HepG2 (cell line): ENCODE measurements at regions not wholly inside any gene's neighbourhood (a gene's known extent, or its start where the extent isn't known, plus 50 kb on each side); places are given as distances from the start of the nearest gene placed in this dataset.

Experiments
- ARHGAP35 ChIP-seq: sonication (generic); formaldehyde crosslinking; IDR thresholded peaks from 2 replicates; pipeline ENCODE4 v1.9.0; 2022; ENCODE audit warnings: mild to moderate bottlenecking, inconsistent platforms, moderate library complexity, missing genetic modification reagents, borderline replicate concordance
- ELF3 ChIP-seq: IDR thresholded peaks from 2 replicates; pipeline ENCODE4 v1.6.1; 2016; ENCODE audit warnings: missing genetic modification reagents, missing compliant biosample characterization
- HHEX ChIP-seq: IDR thresholded peaks from 2 replicates; pipeline ENCODE4 v1.6.1; 2016; ENCODE audit warnings: control low read depth
- KMT2B ChIP-seq: IDR thresholded peaks from 2 replicates; pipeline ENCODE4 v1.6.1; 2016; ENCODE audit warnings: missing genetic modification reagents, missing compliant biosample characterization
- NR2C2 ChIP-seq: sonication (generic); formaldehyde crosslinking; IDR thresholded peaks from 2 replicates; pipeline ENCODE4 v1.4.0; 2020; ENCODE audit warnings: missing genetic modification reagents, mild to moderate bottlenecking, moderate library complexity, borderline replicate concordance
- PAWR ChIP-seq: sonication (generic); formaldehyde crosslinking; IDR thresholded peaks from 2 replicates; pipeline ENCODE4 v1.4.0; 2020; ENCODE audit warnings: missing genetic modification reagents, mild to moderate bottlenecking, borderline replicate concordance
- TAF1 ChIP-seq: sonication (generic); formaldehyde crosslinking; IDR thresholded peaks from 2 replicates; pipeline ENCODE4 v1.4.0; 2020; ENCODE audit warnings: missing genetic modification reagents
- TF ChIP-seq, protein P1 (sequence below), 2 experiments: IDR thresholded peaks; 2 replicates each; pipeline ENCODE4 v1.6.1; 2011 to 2012; ENCODE audit warnings: low read length in 2 of 2, borderline replicate concordance in 1 of 2, low read depth in 1 of 2, mild to moderate bottlenecking in 1 of 2, moderate library complexity in 1 of 2
- TF ChIP-seq, protein P2 (sequence below): sonication (generic); formaldehyde crosslinking; IDR thresholded peaks from 2 replicates; pipeline ENCODE4 v1.5.1; 2020; ENCODE audit warnings: mild to moderate bottlenecking, missing genetic modification reagents, borderline replicate concordance
- TF ChIP-seq, protein P3 (sequence below): sonication (generic); formaldehyde crosslinking; IDR thresholded peaks from 2 replicates; pipeline ENCODE4 v1.4.0; 2020; ENCODE audit warnings: missing genetic modification reagents

DNA sequence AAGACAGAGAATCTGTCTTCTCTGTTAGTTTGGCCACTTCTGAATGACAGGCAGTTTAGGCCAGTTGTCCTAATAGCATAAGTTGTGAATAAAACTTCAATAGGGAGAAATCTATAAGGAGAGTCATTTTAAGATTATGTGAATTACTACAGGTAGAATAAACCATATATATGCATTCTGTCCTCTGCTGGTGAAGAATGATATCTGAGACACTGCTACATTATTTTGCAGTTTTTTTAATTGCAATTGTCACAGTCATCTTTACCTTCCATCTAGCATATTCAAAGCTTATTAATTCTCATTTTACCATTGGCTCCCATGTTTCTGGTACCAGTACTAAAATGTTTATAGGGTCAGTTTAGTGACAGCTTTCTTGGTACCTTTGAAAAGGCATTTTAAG lies 519.6 kb upstream of the DEPDC1 start (continued):
- TF ChIP-seq, protein P1, sequence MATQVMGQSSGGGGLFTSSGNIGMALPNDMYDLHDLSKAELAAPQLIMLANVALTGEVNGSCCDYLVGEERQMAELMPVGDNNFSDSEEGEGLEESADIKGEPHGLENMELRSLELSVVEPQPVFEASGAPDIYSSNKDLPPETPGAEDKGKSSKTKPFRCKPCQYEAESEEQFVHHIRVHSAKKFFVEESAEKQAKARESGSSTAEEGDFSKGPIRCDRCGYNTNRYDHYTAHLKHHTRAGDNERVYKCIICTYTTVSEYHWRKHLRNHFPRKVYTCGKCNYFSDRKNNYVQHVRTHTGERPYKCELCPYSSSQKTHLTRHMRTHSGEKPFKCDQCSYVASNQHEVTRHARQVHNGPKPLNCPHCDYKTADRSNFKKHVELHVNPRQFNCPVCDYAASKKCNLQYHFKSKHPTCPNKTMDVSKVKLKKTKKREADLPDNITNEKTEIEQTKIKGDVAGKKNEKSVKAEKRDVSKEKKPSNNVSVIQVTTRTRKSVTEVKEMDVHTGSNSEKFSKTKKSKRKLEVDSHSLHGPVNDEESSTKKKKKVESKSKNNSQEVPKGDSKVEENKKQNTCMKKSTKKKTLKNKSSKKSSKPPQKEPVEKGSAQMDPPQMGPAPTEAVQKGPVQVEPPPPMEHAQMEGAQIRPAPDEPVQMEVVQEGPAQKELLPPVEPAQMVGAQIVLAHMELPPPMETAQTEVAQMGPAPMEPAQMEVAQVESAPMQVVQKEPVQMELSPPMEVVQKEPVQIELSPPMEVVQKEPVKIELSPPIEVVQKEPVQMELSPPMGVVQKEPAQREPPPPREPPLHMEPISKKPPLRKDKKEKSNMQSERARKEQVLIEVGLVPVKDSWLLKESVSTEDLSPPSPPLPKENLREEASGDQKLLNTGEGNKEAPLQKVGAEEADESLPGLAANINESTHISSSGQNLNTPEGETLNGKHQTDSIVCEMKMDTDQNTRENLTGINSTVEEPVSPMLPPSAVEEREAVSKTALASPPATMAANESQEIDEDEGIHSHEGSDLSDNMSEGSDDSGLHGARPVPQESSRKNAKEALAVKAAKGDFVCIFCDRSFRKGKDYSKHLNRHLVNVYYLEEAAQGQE (IDR thresholded peaks at IDR 0.05; ENCODE audit: borderline replicate concordance in 1 of 2, low read depth in 1 of 2, low read length in 2 of 2): no peak
- TF ChIP-seq KMT2B (CRISPR knock-in tag) (no peak), TAF1 (CRISPR knock-in tag) (no peak), NR2C2 (CRISPR knock-in tag) (no peak), ELF3 (CRISPR knock-in tag) (no peak), PAWR (CRISPR knock-in tag) (no peak), ARHGAP35 (CRISPR knock-in tag) (no peak), HHEX (CRISPR knock-in tag) (no peak)
- TF ChIP-seq, protein P2, sequence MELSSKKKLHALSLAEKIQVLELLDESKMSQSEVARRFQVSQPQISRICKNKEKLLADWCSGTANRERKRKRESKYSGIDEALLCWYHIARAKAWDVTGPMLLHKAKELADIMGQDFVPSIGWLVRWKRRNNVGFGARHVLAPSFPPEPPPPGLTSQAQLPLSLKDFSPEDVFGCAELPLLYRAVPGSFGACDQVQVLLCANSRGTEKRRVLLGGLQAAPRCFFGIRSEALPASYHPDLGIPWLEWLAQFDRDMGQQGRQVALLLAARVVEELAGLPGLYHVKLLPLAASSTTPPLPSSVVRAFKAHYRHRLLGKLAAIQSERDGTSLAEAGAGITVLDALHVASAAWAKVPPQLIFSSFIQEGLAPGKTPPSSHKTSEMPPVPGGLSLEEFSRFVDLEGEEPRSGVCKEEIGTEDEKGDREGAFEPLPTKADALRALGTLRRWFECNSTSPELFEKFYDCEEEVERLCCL (CRISPR knock-in tag): no peak
- TF ChIP-seq, protein P3, sequence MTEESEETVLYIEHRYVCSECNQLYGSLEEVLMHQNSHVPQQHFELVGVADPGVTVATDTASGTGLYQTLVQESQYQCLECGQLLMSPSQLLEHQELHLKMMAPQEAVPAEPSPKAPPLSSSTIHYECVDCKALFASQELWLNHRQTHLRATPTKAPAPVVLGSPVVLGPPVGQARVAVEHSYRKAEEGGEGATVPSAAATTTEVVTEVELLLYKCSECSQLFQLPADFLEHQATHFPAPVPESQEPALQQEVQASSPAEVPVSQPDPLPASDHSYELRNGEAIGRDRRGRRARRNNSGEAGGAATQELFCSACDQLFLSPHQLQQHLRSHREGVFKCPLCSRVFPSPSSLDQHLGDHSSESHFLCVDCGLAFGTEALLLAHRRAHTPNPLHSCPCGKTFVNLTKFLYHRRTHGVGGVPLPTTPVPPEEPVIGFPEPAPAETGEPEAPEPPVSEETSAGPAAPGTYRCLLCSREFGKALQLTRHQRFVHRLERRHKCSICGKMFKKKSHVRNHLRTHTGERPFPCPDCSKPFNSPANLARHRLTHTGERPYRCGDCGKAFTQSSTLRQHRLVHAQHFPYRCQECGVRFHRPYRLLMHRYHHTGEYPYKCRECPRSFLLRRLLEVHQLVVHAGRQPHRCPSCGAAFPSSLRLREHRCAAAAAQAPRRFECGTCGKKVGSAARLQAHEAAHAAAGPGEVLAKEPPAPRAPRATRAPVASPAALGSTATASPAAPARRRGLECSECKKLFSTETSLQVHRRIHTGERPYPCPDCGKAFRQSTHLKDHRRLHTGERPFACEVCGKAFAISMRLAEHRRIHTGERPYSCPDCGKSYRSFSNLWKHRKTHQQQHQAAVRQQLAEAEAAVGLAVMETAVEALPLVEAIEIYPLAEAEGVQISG (CRISPR knock-in tag): no peak
